GM13977 (cell line): ENCODE measurements at regions not wholly inside any gene's neighbourhood (a gene's known extent, or its start where the extent isn't known, plus 50 kb on each side); places are given as distances from the start of the nearest gene placed in this dataset.

ENCODE experiments used
- DNase-seq: peaks from one replicate; pipeline ENCODE4 v3.0.0; 2012; ENCODE audit warnings: low spot score
- CTCF ChIP-seq: IDR thresholded peaks from 2 replicates; pipeline ENCODE4 v1.5.1; 2012; ENCODE audit warnings: mild to moderate bottlenecking, control low read depth; ENCODE audit not compliant: insufficient read depth; ENCODE audit errors: extremely low read depth, missing control alignments
- in situ Hi-C: fragments of 300-500 bp; cut with MboI; formaldehyde crosslinking; loops from one replicate; pipeline ENCODE4 v1.12.0; 2022; ENCODE audit warnings: low sequenced_read_pairs, low pct_unique_long_range_greater_than_20kb, mixed read lengths, inconsistent platforms; ENCODE audit not compliant: unreplicated experiment

- in situ Hi-C loops = no loop called here
- no peak for DNase-seq
- no peak for TF ChIP-seq CTCF
These were observed 83.7 kb downstream of the FAT4 start for GRCh38 chr4:125398263-125399002.

DNA sequence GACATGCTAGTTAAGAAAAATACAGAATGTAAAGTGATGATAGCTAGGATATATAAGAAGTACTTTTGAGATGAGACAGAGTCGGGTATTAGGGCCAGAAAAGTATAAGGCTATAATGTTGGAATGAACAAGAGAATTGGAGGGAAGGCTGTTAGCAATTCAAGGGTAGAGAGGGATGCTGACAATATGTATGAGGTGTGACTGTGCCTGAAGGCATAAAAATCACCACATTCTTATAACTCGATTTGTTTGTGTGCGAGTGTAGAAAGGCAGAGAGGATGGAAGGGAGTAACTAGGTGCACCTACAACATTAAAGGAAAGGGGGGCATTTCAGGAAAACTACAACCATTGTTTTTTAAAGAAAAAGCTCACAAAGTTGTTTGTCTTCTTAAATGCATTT is 86.0 kb downstream of the FAT4 start:
- DNase-seq = no peak
- in situ Hi-C loops = no loop called here
- TF ChIP-seq CTCF = no peak

- in situ Hi-C loops = no loop called here
- no peak for DNase-seq
- no peak for TF ChIP-seq CTCF
These were observed 87.0 kb downstream of the FAT4 start for GRCh38 chr4:125401784-125402183.

DNA sequence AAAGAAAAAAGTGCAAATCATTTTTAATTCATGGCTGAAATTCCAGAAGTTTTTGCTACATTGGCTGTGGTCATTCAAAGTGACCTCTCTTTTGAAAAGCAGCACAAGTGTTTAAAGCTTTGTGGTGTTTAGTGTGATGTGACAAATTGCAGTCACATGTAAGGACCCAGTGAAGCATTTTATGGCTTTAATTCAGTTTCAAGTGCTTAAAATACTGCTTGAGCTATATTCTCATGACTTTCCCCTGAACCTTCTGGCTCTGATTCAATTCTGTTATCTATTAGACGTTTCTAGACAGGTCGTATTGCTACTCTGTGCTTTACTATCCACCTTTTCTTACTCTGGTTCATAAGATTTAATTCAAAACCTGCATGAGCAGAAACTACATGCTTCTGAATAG is 105.8 kb downstream of the FAT4 start:
- in situ Hi-C loops = no loop called here
- no peak for TF ChIP-seq CTCF
- no peak for DNase-seq

DNA sequence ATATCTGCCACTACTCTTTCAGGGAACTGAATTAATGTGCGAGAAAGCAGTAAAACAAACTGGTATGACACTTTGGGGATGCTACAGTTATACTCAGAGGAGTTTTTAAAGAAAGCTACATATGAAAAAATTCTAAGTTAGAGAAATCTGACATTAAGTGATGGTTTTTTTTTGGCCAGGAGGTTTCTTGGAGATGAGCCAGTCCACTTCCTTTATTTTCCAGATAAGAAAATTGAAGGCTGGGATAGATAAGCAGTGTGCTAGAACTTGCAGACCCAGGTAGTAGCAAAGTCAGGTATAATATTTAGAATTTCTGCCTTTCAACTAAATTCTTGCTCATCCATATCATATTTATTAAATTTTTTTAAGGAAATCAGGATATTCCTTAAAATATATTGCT is 106.8 kb downstream of the FAT4 start:
- TF ChIP-seq CTCF = no peak
- in situ Hi-C loops = no loop called here
- no peak for DNase-seq

DNA sequence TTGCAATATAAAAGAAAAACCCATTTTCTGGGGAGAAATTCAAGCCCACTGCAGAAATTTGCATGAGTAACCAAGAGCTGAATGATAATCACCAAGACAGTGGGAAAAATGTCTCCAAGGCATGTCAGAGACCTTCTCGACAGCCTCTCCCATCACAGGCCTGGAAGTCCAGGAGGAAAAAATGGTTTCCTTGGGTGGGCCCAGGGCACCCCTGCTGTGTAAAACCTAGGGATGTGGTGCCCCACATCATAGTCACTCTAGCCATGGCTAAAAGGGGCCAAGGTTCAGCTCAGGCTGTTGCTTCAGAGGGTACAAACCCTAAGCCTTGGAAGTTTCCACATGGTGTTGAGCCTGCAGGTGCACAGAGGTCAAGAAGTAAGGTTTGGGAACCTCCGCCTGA is 108.4 kb downstream of the FAT4 start:
- TF ChIP-seq CTCF = no peak
- in situ Hi-C loops = no loop called here
- DNase-seq = no peak
